ENCODE measurements at regions not wholly inside any gene's neighbourhood (a gene's known extent, or its start where the extent isn't known, plus 50 kb on each side); places are given as distances from the start of the nearest gene placed in this dataset.

DNA sequence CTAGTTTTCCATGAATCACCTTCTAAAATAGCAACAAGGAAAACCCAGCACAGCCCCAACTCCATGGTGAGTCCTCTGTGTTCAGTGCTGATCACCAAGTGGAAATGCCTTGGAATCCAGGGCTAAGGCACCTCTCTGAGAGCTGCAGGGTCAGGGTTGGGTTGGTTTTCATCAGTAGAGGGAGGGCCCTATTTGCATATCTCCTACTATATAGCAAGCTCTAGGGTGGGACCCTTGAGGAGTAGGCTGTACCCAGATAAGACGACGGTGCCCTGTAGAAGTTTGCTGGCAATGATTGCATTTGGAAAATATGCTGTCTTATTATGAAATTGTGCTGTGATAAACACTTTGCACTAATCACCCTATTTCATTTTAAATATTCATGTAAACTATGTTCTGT lies 1011.8 kb downstream of the TMEM121 start:
- intact Hi-C loops (cut with micrococcal nuclease; ENCODE audit: unreplicated experiment): no loop called here
- H3K27ac ChIP-seq (ENCODE audit: low read depth, low read length, poor library complexity, severe bottlenecking): no peak overlapping the region
- CTCF ChIA-PET: interaction anchor here (0.6 kb wide), 1 partner anchor 422 kb away, joined by 3 read pairs; no protein-coding TSS in a partner anchor
- no peaks in the 10 kb centered on the region for H3K27me3 ChIP-seq (replicated peaks; ENCODE audit: insufficient read depth, low read depth, low read length, poor library complexity)
- no TSS peak for BruUV-seq (replicated peaks)
- H3K4me3 ChIP-seq (ENCODE audit: low read depth, low read length, poor library complexity, severe bottlenecking): no peak overlapping the region
- no peaks in the 10 kb centered on the region for H3K36me3 ChIP-seq (ENCODE audit: insufficient read depth, low read length, poor library complexity, severe bottlenecking)
- DNase-seq (ENCODE audit: low spot score): no peak
- no peaks in the 10 kb centered on the region for H3K4me1 ChIP-seq (ENCODE audit: insufficient read depth, low read length, poor library complexity, severe bottlenecking)
- H3K9me3 ChIP-seq (ENCODE audit: low read depth, low read length, poor library complexity, severe bottlenecking): no peaks in the 10 kb centered on the region
- no peak for TF ChIP-seq EZH2 (IDR thresholded peaks at IDR 0.05; ENCODE audit: borderline replicate concordance, low read depth, low read length, poor library complexity, severe bottlenecking)
- TF ChIP-seq, protein P1, sequence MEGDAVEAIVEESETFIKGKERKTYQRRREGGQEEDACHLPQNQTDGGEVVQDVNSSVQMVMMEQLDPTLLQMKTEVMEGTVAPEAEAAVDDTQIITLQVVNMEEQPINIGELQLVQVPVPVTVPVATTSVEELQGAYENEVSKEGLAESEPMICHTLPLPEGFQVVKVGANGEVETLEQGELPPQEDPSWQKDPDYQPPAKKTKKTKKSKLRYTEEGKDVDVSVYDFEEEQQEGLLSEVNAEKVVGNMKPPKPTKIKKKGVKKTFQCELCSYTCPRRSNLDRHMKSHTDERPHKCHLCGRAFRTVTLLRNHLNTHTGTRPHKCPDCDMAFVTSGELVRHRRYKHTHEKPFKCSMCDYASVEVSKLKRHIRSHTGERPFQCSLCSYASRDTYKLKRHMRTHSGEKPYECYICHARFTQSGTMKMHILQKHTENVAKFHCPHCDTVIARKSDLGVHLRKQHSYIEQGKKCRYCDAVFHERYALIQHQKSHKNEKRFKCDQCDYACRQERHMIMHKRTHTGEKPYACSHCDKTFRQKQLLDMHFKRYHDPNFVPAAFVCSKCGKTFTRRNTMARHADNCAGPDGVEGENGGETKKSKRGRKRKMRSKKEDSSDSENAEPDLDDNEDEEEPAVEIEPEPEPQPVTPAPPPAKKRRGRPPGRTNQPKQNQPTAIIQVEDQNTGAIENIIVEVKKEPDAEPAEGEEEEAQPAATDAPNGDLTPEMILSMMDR (conservative IDR thresholded peaks at IDR 0.05; ENCODE audit: low read depth, low read length): no peak
- POLR2A ChIA-PET (ENCODE audit: low non-redundant PET): no interaction called here

DNA sequence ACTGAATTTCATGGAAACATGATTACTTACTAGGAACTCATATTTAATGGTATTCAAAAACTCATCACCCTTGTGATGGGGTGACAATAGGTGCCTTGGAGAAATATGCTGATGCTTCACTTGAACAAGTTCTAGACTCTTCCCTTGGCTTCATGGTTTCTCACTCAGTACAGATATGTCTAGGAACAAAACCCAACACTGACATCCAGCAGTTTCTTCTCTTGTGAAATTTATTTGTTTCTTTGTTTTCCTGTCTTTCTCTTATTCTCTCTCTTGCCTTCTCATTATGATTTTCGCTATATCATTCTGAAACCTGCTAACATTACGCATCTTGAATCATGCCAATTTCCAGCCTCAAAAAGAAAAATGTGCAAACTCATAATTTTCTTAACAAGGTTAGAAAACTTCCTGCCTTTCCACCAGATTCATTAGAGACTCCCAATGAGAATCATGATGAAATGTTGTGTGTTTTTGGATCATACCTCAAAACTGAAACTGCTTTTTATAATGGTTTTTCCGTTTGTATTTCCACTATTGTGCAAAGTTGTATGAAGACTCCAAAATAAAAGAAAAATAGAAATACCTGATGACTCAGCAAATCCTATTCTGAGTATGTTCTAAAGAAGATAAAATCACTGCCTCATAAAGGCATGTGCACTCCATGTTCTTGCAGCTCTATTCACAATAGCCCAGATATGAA lies 1021.5 kb downstream of the TMEM121 start:
- no peak for DNase-seq (ENCODE audit: low spot score)
- BruUV-seq (replicated peaks): no TSS peak
- H3K27ac ChIP-seq (ENCODE audit: low read depth, low read length, poor library complexity, severe bottlenecking): no peak overlapping the region
- CTCF ChIA-PET: no interaction called here
- TF ChIP-seq, protein P1 (conservative IDR thresholded peaks at IDR 0.05; ENCODE audit: low read depth, low read length): no peak
- TF ChIP-seq EZH2 (IDR thresholded peaks at IDR 0.05; ENCODE audit: borderline replicate concordance, low read depth, low read length, poor library complexity, severe bottlenecking): no peak
- intact Hi-C loops (cut with micrococcal nuclease; ENCODE audit: unreplicated experiment): no loop called here
- H3K27me3 ChIP-seq (replicated peaks; ENCODE audit: insufficient read depth, low read depth, low read length, poor library complexity): no peaks in the 10 kb centered on the region
- POLR2A ChIA-PET (ENCODE audit: low non-redundant PET): no interaction called here
- no peaks in the 10 kb centered on the region for H3K9me3 ChIP-seq (ENCODE audit: low read depth, low read length, poor library complexity, severe bottlenecking)
- H3K36me3 ChIP-seq (ENCODE audit: insufficient read depth, low read length, poor library complexity, severe bottlenecking): no peaks in the 10 kb centered on the region
- no peak overlapping the region for H3K4me3 ChIP-seq (ENCODE audit: low read depth, low read length, poor library complexity, severe bottlenecking)
- H3K4me1 ChIP-seq (ENCODE audit: insufficient read depth, low read length, poor library complexity, severe bottlenecking): peaks cover 3% of the 10 kb centered on the region

DNA sequence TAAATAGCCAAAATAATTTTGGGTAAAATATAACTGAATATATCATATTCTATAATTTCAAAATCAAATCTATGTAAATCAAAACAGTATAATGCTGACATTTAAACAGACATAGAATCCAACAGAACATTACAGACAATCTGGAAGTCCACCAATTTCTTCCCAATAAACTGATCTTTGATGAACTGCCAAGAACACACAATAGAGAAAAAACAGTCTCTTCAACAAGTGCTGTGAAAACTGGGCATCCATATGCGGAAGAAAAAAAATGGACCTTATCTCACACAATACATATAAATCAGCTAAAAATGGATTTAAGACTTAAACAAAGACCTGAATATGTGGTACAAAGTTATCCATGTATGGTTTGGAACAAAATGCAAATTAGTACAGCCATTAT lies 1022.7 kb downstream of the TMEM121 start:
- intact Hi-C loops (cut with micrococcal nuclease; ENCODE audit: unreplicated experiment): no loop called here

More for the DNA sequence above, 1022.7 kb downstream of the TMEM121 start:
- H3K27ac ChIP-seq (ENCODE audit: low read depth, low read length, poor library complexity, severe bottlenecking): no peak overlapping the region
- TF ChIP-seq, protein P1 (conservative IDR thresholded peaks at IDR 0.05; ENCODE audit: low read depth, low read length): no peak
- no peak overlapping the region for H3K4me3 ChIP-seq (ENCODE audit: low read depth, low read length, poor library complexity, severe bottlenecking)
- peaks cover 3% of the 10 kb centered on the region for H3K4me1 ChIP-seq (ENCODE audit: insufficient read depth, low read length, poor library complexity, severe bottlenecking)
- DNase-seq (ENCODE audit: low spot score): no peak
- no peaks in the 10 kb centered on the region for H3K27me3 ChIP-seq (replicated peaks; ENCODE audit: insufficient read depth, low read depth, low read length, poor library complexity)
- POLR2A ChIA-PET (ENCODE audit: low non-redundant PET): no interaction called here
- CTCF ChIA-PET: no interaction called here
- H3K36me3 ChIP-seq (ENCODE audit: insufficient read depth, low read length, poor library complexity, severe bottlenecking): no peaks in the 10 kb centered on the region
- no peaks in the 10 kb centered on the region for H3K9me3 ChIP-seq (ENCODE audit: low read depth, low read length, poor library complexity, severe bottlenecking)
- no TSS peak for BruUV-seq (replicated peaks)
